Activated CD8-positive, alpha-beta T cell treated with anti-CD3 and anti-CD28 coated beads for 36 hours (primary cell): ENCODE measurements at regions not wholly inside any gene's neighbourhood (a gene's known extent, or its start where the extent isn't known, plus 50 kb on each side); places are given as distances from the start of the nearest gene placed in this dataset.
"Not testable (repeated sequence)": the region's sequence is repeated elsewhere in the genome, so short reads cannot be mapped to it uniquely, and the experiment has no call there.

Source experiments
- ATAC-seq: fragments of 200-7000 bp; cut with Tn5 transposase; one replicate; pipeline ENCODE4 v1.10.0; 2021; ENCODE audit warnings: mild to moderate bottlenecking, moderate library complexity
- CTCF ChIA-PET: fragments of 350-600 bp; sonication (Branson Sonifier 250); formaldehyde crosslinking; loops from one replicate; lab custom pipeline; 2021; ENCODE audit warnings: antibody characterized with exemption; lab: Charles Lee
- POLR2A ChIA-PET: fragments of 350-600 bp; sonication (Branson Sonifier 250); formaldehyde crosslinking; loops from one replicate; lab custom pipeline; 2021; ENCODE audit warnings: antibody characterized with exemption; lab: Charles Lee
- DNase-seq: peaks from one replicate; pipeline ENCODE4 v3.0.0-alpha.2; 2020
- H3K27ac Mint-ChIP-seq: one replicate; pipeline ENCODE4 v1.8.0; 2021; ENCODE audit warnings: mild to moderate bottlenecking, mixed read lengths
- H3K27me3 Mint-ChIP-seq: one replicate; pipeline ENCODE4 v1.8.0; 2021; ENCODE audit warnings: mixed read lengths
- H3K36me3 Mint-ChIP-seq: one replicate; pipeline ENCODE4 v1.8.0; 2021; ENCODE audit warnings: low read depth, mixed read lengths
- H3K4me1 Mint-ChIP-seq: one replicate; pipeline ENCODE4 v1.8.0; 2021; ENCODE audit warnings: low read depth, mixed read lengths
- H3K4me3 Mint-ChIP-seq: one replicate; pipeline ENCODE4 v1.8.0; 2021; ENCODE audit warnings: mild to moderate bottlenecking, moderate library complexity, mixed read lengths
- H3K9me3 Mint-ChIP-seq: one replicate; pipeline ENCODE4 v1.8.0; 2021; ENCODE audit warnings: mixed read lengths
- CTCF ChIP-seq: fragments of 200-600 bp; IDR thresholded peaks from one replicate; pipeline ENCODE4 v1.8.0; 2022; ENCODE audit warnings: antibody characterized with exemption, mild to moderate bottlenecking
- intact Hi-C: fragments of 100-400 bp; cut with micrococcal nuclease; formaldehyde crosslinking; loops from one replicate; pipeline ENCODE4 v1.10.0; 2022

- H3K4me3 Mint-ChIP-seq = no peak overlapping the region
- no peaks in the 10 kb centered on the region for H3K36me3 Mint-ChIP-seq
- ChIA-PET CTCF (no interaction called here), POLR2A (no interaction called here)
- H3K9me3 Mint-ChIP-seq = no peaks in the 10 kb centered on the region
- DNase-seq (no peak), ATAC-seq (no peak)
- H3K4me1 Mint-ChIP-seq = peaks cover 4% of the 10 kb centered on the region
- peaks cover 1% of the 10 kb centered on the region for H3K27me3 Mint-ChIP-seq
- intact Hi-C loops = no loop called here
- no peak overlapping the region for H3K27ac Mint-ChIP-seq
- TF ChIP-seq CTCF = no peak
These were observed 404.8 kb downstream of the THBS2 start for GRCh38 chr6:168848797-168849196.

DNA sequence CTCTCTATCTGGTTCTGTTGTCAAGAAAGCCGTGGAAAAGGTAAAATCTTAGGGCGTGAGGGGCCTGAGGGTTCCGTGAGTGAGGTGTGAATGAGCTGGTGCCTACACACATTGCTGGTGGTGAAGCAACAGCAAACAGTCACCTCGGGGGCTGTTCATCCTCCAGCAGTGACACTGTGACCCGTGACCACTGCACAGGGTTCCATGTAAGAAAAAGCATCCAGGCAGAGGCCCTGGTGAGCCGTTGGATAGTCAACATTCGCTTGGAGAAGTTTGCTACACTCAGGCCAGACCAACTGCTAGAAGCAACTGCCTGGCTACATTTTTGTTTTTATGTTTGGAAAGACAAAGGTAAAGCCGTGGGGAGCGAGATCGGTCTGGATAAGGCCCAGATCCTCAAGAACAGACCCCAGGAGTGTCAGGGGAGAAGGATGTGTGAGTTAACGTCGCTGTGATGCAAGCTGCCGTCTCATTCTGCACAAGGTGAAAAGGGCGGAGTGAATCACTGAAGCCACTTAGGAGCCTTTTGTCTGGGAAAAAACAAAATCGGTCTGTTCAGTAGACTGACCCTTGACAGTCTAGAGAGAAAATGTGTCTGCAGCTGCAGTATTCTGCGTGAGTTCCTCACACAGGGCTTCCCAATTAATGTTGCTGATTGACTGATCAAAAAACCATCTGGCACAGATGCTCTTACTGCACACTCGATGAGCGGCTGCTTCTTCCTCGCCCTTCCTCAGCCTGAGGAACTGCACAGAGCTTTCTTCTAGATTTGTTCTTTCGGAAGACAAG lies 404.0 kb downstream of the SMOC2 start:
- TF ChIP-seq CTCF = no peak
- no peaks in the 10 kb centered on the region for H3K4me1 Mint-ChIP-seq
- H3K27ac Mint-ChIP-seq = no peak overlapping the region
- CTCF ChIA-PET = no interaction called here
- POLR2A ChIA-PET = no interaction called here
- ATAC-seq (no peak), DNase-seq (no peak)
- peaks cover 1% of the 10 kb centered on the region for H3K27me3 Mint-ChIP-seq
- H3K36me3 Mint-ChIP-seq = no peaks in the 10 kb centered on the region
- no peaks in the 10 kb centered on the region for H3K9me3 Mint-ChIP-seq
- intact Hi-C loops = no loop called here
- H3K4me3 Mint-ChIP-seq = no peak overlapping the region

DNA sequence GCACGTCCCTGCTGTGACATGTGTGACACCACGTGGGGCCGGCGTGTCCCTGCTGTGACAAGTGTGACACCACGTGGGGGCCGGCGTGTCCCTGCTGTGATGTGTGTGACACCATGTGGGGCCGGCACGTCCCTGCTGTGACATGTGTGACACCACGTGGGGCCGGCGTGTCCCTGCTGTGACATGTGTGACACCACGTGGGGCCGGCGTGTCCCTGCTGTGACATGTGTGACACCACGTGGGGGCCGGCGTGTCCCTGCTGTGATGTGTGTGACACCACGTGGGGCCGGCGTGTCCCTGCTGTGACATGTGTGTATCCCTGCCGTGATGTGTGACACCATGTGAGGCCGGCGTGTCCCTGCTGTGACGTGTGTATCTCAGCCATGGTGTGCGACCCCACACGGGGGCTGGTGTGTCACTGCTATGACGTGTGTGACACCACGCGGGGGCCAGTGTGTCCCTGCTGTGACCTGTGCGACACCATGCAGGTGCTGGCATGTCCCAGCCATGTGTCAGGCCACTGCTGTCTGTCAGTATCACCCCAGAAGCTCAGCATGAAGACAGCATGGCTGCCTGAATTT lies 401.7 kb downstream of the SMOC2 start:
- POLR2A ChIA-PET, H3K36me3 Mint-ChIP-seq, ATAC-seq, H3K27me3 Mint-ChIP-seq, intact Hi-C loops, H3K27ac Mint-ChIP-seq, CTCF ChIA-PET, DNase-seq, H3K4me1 Mint-ChIP-seq, H3K4me3 Mint-ChIP-seq, H3K9me3 Mint-ChIP-seq: not testable (repeated sequence)

- no peaks in the 10 kb centered on the region for H3K4me1 Mint-ChIP-seq
- no peak for TF ChIP-seq CTCF
- CTCF ChIA-PET = no interaction called here
These were observed 400.8 kb downstream of the SMOC2 start for GRCh38 chr6:168841609-168842278.

GRCh38 chr6:168840932-168841331 lies 399.9 kb downstream of the SMOC2 start:
- ATAC-seq, CTCF ChIA-PET, H3K4me1 Mint-ChIP-seq, POLR2A ChIA-PET, H3K4me3 Mint-ChIP-seq, H3K27ac Mint-ChIP-seq, H3K9me3 Mint-ChIP-seq, DNase-seq, H3K36me3 Mint-ChIP-seq, intact Hi-C loops, H3K27me3 Mint-ChIP-seq: not testable (repeated sequence)

More at GRCh38 chr6:168841609-168842278, 400.8 kb downstream of the SMOC2 start:
- H3K4me3 Mint-ChIP-seq = no peak overlapping the region
- H3K9me3 Mint-ChIP-seq = peaks cover 2% of the 10 kb centered on the region
- POLR2A ChIA-PET = no interaction called here
- H3K27ac Mint-ChIP-seq = no peak overlapping the region
- ATAC-seq = no peak
- H3K36me3 Mint-ChIP-seq = no peaks in the 10 kb centered on the region
- intact Hi-C loops = no loop called here
- DNase-seq = no peak
- peaks cover 3% of the 10 kb centered on the region for H3K27me3 Mint-ChIP-seq

DNA sequence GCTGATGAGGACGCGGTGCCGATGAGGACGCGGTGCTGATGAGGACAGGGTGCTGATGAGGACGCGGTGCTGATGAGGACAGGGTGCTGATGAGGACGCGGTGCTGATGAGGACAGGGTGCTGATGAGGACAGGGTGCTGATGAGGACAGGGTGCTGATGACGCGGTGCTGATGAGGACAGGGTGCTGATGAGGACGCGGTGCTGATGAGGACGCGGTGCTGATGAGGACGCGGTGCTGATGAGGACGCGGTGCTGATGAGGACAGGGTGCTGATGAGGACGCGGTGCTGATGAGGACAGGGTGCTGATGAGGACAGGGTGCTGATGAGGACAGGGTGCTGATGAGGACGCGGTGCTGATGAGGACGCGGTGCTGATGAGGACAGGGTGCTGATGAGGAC lies 399.3 kb downstream of the SMOC2 start:
- H3K9me3 Mint-ChIP-seq, DNase-seq, CTCF ChIA-PET, H3K4me1 Mint-ChIP-seq, intact Hi-C loops, POLR2A ChIA-PET, H3K27ac Mint-ChIP-seq, ATAC-seq, H3K4me3 Mint-ChIP-seq, H3K36me3 Mint-ChIP-seq: not testable (repeated sequence)
- peaks cover 13% of the 10 kb centered on the region for H3K27me3 Mint-ChIP-seq
